ENCODE measurements at regions not wholly inside any gene's neighbourhood (a gene's known extent, or its start where the extent isn't known, plus 50 kb on each side); places are given as distances from the start of the nearest gene placed in this dataset.

GRCh38 chr15:47924381-47924780 is 196.4 kb upstream of the SLC24A5 start:
- Histone ChIP-seq H3K4me1 (ENCODE audit: control insufficient read depth, insufficient read depth, low read length) (no peaks in the 10 kb centered on the region), H3K27me3 (ENCODE audit: control insufficient read depth, insufficient read depth) (no peaks in the 10 kb centered on the region), H3K4me3 (ENCODE audit: low read length) (no peak overlapping the region), H3K27ac (ENCODE audit: low read length) (no peak overlapping the region), H3K9me3 (ENCODE audit: control insufficient read depth, low read length) (no peaks in the 10 kb centered on the region)
- intact Hi-C loops (cut with DNase I): no loop called here
- DNase-seq: no peak
- WGBS: 58% methylated on average over 4 of the region's 4 CpGs
- ATAC-seq: no peak

GRCh38 chr15:47929138-47929803 is 191.5 kb upstream of the SLC24A5 start:
- Histone ChIP-seq H3K4me3 (ENCODE audit: low read length) (no peak overlapping the region), H3K9me3 (ENCODE audit: control insufficient read depth, low read length) (no peaks in the 10 kb centered on the region)
- no peak for ATAC-seq

GRCh38 chr15:47932261-47932660 is 188.5 kb upstream of the SLC24A5 start:
- no peak for ATAC-seq
- Histone ChIP-seq H3K27ac (ENCODE audit: low read length) (no peak overlapping the region), H3K27me3 (ENCODE audit: control insufficient read depth, insufficient read depth) (no peaks in the 10 kb centered on the region), H3K4me3 (ENCODE audit: low read length) (no peak overlapping the region), H3K9me3 (ENCODE audit: control insufficient read depth, low read length) (no peaks in the 10 kb centered on the region), H3K4me1 (ENCODE audit: control insufficient read depth, insufficient read depth, low read length) (no peaks in the 10 kb centered on the region)
- intact Hi-C loops (cut with DNase I): no loop called here
- no peak for DNase-seq
- 78% methylated on average over 3 of the region's 3 CpGs for WGBS

More at GRCh38 chr15:47929138-47929803, 191.5 kb upstream of the SLC24A5 start:
- no peak for DNase-seq
- Histone ChIP-seq H3K27me3 (ENCODE audit: control insufficient read depth, insufficient read depth) (no peaks in the 10 kb centered on the region), H3K27ac (ENCODE audit: low read length) (no peak overlapping the region), H3K4me1 (ENCODE audit: control insufficient read depth, insufficient read depth, low read length) (no peaks in the 10 kb centered on the region)
- 87% methylated on average over 6 of the region's 6 CpGs for WGBS
- intact Hi-C loops (cut with DNase I): no loop called here

- Histone ChIP-seq H3K4me1 (ENCODE audit: control insufficient read depth, insufficient read depth, low read length) (no peaks in the 10 kb centered on the region), H3K27ac (ENCODE audit: low read length) (no peak overlapping the region), H3K4me3 (ENCODE audit: low read length) (no peak overlapping the region), H3K9me3 (ENCODE audit: control insufficient read depth, low read length) (no peaks in the 10 kb centered on the region), H3K27me3 (ENCODE audit: control insufficient read depth, insufficient read depth) (no peaks in the 10 kb centered on the region)
- no peak for ATAC-seq
- intact Hi-C loops (cut with DNase I): no loop called here
- 61% methylated on average over 6 of the region's 6 CpGs for WGBS
- DNase-seq: no peak
Observed at GRCh38 chr15:47932951-47933641, 187.7 kb upstream of the SLC24A5 start.

GRCh38 chr15:47933865-47934264 is 186.9 kb upstream of the SLC24A5 start:
- Histone ChIP-seq H3K27me3 (ENCODE audit: control insufficient read depth, insufficient read depth) (no peaks in the 10 kb centered on the region), H3K4me1 (ENCODE audit: control insufficient read depth, insufficient read depth, low read length) (no peaks in the 10 kb centered on the region), H3K9me3 (ENCODE audit: control insufficient read depth, low read length) (no peaks in the 10 kb centered on the region), H3K4me3 (ENCODE audit: low read length) (no peak overlapping the region), H3K27ac (ENCODE audit: low read length) (no peak overlapping the region)
- intact Hi-C loops (cut with DNase I): no loop called here
- DNase-seq (no peak), ATAC-seq (no peak)
- 97% methylated on average over 3 of the region's 3 CpGs for WGBS

GRCh38 chr15:47934342-47934741 is 186.4 kb upstream of the SLC24A5 start:
- DNase-seq (no peak), ATAC-seq (no peak)
- no peaks in the 10 kb centered on the region for H3K9me3 ChIP-seq (ENCODE audit: control insufficient read depth, low read length)
- H3K4me1 ChIP-seq (ENCODE audit: control insufficient read depth, insufficient read depth, low read length): no peaks in the 10 kb centered on the region
- H3K27me3 ChIP-seq (ENCODE audit: control insufficient read depth, insufficient read depth): no peaks in the 10 kb centered on the region
- intact Hi-C loops (cut with DNase I): no loop called here
- H3K27ac ChIP-seq (ENCODE audit: low read length): no peak overlapping the region
- no peak overlapping the region for H3K4me3 ChIP-seq (ENCODE audit: low read length)

GRCh38 chr15:47937834-47938233 is 183.0 kb upstream of the SLC24A5 start:
- intact Hi-C loops (cut with DNase I): no loop called here
- no peak for ATAC-seq
- Histone ChIP-seq H3K27me3 (ENCODE audit: control insufficient read depth, insufficient read depth) (no peaks in the 10 kb centered on the region), H3K9me3 (ENCODE audit: control insufficient read depth, low read length) (no peaks in the 10 kb centered on the region), H3K27ac (ENCODE audit: low read length) (no peak overlapping the region), H3K4me1 (ENCODE audit: control insufficient read depth, insufficient read depth, low read length) (no peaks in the 10 kb centered on the region), H3K4me3 (ENCODE audit: low read length) (no peak overlapping the region)
- no peak for DNase-seq

- DNase-seq: no peak
- no peak overlapping the region for H3K27ac ChIP-seq (ENCODE audit: low read length)
- no peak overlapping the region for H3K4me3 ChIP-seq (ENCODE audit: low read length)
- no peak for ATAC-seq
- H3K9me3 ChIP-seq (ENCODE audit: control insufficient read depth, low read length): no peaks in the 10 kb centered on the region
- H3K27me3 ChIP-seq (ENCODE audit: control insufficient read depth, insufficient read depth): no peaks in the 10 kb centered on the region
- no peaks in the 10 kb centered on the region for H3K4me1 ChIP-seq (ENCODE audit: control insufficient read depth, insufficient read depth, low read length)
- intact Hi-C loops (cut with DNase I): no loop called here
- 83% methylated on average over 5 of the region's 5 CpGs for WGBS
Observed at GRCh38 chr15:47944637-47945288, 176.0 kb upstream of the SLC24A5 start.

- Histone ChIP-seq H3K27me3 (ENCODE audit: control insufficient read depth, insufficient read depth) (no peaks in the 10 kb centered on the region), H3K4me3 (ENCODE audit: low read length) (no peak overlapping the region), H3K4me1 (ENCODE audit: control insufficient read depth, insufficient read depth, low read length) (no peaks in the 10 kb centered on the region), H3K27ac (ENCODE audit: low read length) (no peak overlapping the region), H3K9me3 (ENCODE audit: control insufficient read depth, low read length) (no peaks in the 10 kb centered on the region)
- WGBS: 47% methylated on average over 6 of the region's 6 CpGs
- peak; percentile 40 to 45 for ATAC-seq
- DNase-seq: no peak
- intact Hi-C loops (cut with DNase I): no loop called here
Observed at GRCh38 chr15:47945872-47946650, 174.7 kb upstream of the SLC24A5 start.

GRCh38 chr15:47949815-47950214 is 171.0 kb upstream of the SLC24A5 start:
- no peak overlapping the region for H3K27ac ChIP-seq (ENCODE audit: low read length)
- H3K4me3 ChIP-seq (ENCODE audit: low read length): no peak overlapping the region
- ATAC-seq: no peak
- intact Hi-C loops (cut with DNase I): no loop called here
- no peaks in the 10 kb centered on the region for H3K9me3 ChIP-seq (ENCODE audit: control insufficient read depth, low read length)
- no peak for DNase-seq
- WGBS: 82% methylated on average over 4 of the region's 4 CpGs
- no peaks in the 10 kb centered on the region for H3K4me1 ChIP-seq (ENCODE audit: control insufficient read depth, insufficient read depth, low read length)
- H3K27me3 ChIP-seq (ENCODE audit: control insufficient read depth, insufficient read depth): no peaks in the 10 kb centered on the region

- Histone ChIP-seq H3K4me1 (ENCODE audit: control insufficient read depth, insufficient read depth, low read length) (no peaks in the 10 kb centered on the region), H3K27ac (ENCODE audit: low read length) (no peak overlapping the region), H3K9me3 (ENCODE audit: control insufficient read depth, low read length) (no peaks in the 10 kb centered on the region), H3K27me3 (ENCODE audit: control insufficient read depth, insufficient read depth) (no peaks in the 10 kb centered on the region), H3K4me3 (ENCODE audit: low read length) (no peak overlapping the region)
- intact Hi-C loops (cut with DNase I): no loop called here
- WGBS: 91% methylated on average over 2 of the region's 2 CpGs
- DNase-seq (no peak), ATAC-seq (no peak)
Observed at GRCh38 chr15:47950447-47950846, 170.3 kb upstream of the SLC24A5 start.

Data from right cardiac atrium (tissue), 5 donors.